CD4-positive, alpha-beta T cell treated with Interleukin-4 for 1 hour (primary cell): ENCODE measurements at regions not wholly inside any gene's neighbourhood (a gene's known extent, or its start where the extent isn't known, plus 50 kb on each side); places are given as distances from the start of the nearest gene placed in this dataset.

Source experiments
- DNase-seq, 2 donors: peaks; one replicate each; pipeline ENCODE4 v3.0.0-alpha.2; 2020 to 2022

DNA sequence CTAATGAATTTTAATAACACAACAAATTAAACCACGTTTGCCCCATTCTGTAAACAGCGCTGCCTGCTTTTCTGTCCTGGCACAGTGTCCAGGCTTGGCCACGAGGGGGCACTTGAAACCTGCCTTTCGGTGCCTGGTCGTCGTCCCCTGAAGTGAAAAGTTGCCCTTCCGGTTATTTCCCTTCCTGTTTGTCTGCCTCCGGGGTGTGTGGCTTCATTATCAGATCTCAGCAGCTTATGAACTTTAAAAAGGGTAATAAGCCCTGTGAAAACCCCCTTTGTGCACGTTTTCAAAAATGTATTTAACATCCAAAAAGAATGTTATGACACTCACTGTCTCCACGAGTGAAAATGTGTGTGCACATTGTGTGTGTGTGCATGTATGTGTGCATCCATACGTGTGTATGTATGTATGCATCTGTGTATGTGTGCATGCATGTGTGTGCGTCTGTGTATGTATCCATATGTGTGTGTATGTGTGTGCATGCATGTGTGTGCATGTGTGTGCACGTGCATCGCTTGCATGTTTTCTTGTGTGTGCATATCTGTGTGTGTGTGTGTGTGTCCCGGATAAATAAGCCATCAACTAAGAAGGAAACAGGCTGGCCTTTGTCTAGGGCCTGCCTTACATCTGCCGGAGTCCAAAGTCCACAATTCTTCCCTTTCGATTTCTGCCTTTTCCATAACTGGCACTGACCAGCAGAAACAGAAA is 358.4 kb downstream of the THBS2 start:
- DNase-seq = peak; percentile 73 to 79

DNA sequence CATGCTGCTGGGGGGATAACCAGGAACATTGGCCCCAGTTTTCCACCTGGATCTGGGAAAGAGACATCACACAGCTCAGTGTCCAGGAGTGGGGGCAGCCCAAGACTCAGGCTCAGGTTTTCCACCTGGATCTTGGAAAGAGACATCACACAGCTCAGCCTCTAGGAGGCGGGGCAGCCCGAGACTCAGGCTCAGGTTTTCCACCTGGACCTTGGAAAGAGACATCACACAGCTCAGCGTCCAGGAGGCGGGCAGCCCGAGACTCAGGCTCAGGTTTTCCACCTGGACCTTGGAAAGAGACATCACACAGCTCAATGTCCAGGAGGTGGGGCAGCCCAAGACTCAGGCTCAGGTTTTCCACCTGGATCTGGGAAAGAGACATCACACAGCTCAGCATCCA is 361.6 kb downstream of the THBS2 start:
- no peak for DNase-seq

DNA sequence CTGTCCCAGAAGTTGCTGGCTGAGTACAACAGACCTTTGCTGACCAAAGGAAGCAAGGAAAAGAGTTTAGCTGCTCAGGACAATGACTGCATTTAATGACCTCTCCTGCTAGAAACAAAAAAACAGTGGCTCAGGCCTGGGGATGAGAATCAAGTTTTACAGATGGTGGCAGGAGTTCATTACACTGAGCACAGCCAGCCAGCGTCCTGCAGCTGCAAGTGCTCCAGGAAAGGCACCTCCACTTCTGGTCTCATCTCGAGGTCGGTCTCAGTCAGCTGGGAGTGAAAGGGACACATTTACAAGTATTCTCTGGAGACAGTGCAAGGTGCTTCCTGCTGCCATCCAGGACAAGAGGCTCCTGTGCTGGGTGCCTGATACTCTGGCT is 362.7 kb downstream of the THBS2 start:
- DNase-seq = no peak

DNA sequence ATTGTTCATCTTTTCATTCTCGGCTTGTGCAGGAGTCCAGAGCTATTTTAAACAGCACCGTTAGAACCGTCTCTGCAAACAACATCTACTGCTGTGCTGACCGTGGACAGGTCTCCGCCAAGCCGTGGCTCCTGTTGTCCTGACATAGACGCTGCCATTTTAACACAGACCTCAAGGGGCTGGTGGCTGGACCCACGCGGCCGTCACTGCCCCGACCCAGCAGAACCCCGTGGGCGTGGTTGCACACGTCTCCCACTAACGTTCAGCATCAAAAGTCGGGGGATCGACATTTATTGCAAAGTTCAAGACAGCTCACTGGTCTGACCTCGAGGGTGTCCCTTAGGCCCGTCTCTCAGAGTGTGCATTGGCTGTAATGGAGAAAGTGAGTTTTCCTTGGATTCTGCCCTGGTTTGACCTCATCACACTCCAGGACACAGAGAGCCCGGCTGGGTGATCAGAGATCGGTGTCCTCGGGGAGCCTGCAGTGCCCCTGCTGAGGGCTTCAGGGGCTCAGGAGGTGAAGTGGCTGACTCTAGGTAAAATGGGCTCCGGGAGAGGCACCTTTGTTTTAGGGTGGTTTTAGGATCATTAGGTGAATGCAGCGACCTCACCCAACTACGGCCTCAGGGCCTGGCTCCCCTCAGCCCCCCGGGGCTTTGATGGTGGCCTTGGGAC is 363.2 kb downstream of the THBS2 start:
- DNase-seq = no peak

DNA sequence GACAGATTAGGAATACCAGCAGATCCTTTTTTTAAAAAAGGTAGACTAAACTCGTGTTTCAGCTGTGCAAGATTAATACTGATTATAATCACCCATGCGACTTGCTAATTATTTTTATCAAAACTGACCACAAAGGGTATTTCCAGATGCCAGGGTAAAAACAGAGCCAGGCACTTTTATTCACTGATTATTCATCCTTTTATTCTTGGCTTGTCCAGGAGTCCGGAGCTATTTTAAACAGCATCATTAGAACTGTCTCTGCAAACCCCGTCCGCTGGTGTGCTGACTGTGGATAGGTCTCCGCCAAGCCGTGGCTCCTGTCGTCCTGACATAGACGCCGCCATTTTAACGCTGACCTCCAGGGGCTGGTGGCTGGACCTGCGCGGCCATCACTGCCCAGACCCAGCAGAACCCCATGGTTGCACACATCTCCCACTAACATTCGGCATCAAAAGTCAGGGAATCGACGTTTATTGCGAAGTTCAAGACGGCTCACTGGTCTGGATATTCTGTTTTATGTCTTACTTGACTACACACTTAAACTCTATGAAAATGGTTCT is 364.8 kb downstream of the THBS2 start:
- DNase-seq = no peak

DNA sequence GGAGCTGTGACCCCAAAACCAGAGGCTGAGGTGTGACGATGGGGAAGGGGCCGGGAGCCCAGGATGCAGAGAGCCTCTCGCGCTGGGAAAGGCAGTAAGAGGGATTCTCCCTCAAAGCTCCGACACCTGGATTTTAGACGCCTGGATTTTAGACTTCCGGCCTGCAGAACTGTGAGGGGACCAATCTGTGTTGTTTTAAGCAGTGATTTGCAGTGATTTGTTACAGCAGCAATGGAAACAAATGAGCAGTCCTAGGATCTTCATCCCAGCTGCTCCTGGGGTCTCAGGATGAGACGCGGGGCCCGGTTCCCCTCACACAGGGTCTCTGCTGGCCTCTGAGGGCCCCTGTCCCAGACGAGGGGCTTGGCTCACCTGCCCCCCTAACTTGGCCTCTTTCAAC is 365.5 kb downstream of the THBS2 start:
- no peak for DNase-seq

DNA sequence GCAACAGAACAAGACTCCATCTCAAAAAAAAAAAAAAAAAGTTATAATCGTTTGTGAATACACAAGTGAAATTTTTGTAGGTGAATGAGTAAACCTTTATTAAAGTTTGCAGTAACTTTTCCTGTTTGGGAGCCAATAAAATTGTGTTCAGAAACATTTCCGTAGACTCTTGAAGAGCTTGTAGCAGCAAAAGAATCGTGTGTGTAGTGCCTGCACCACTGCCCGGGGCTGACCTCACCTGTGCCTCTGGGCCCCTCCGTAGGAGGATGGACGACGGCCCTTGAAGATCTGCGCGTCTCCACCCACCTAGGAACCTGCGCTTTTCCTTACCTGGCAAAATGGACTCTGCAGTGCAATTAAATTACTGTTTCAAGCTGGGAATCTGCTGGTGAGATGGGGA is 366.0 kb downstream of the THBS2 start:
- no peak for DNase-seq

GRCh38 chr6:168886964-168887363 is 366.7 kb downstream of the THBS2 start:
- no peak for DNase-seq

DNA sequence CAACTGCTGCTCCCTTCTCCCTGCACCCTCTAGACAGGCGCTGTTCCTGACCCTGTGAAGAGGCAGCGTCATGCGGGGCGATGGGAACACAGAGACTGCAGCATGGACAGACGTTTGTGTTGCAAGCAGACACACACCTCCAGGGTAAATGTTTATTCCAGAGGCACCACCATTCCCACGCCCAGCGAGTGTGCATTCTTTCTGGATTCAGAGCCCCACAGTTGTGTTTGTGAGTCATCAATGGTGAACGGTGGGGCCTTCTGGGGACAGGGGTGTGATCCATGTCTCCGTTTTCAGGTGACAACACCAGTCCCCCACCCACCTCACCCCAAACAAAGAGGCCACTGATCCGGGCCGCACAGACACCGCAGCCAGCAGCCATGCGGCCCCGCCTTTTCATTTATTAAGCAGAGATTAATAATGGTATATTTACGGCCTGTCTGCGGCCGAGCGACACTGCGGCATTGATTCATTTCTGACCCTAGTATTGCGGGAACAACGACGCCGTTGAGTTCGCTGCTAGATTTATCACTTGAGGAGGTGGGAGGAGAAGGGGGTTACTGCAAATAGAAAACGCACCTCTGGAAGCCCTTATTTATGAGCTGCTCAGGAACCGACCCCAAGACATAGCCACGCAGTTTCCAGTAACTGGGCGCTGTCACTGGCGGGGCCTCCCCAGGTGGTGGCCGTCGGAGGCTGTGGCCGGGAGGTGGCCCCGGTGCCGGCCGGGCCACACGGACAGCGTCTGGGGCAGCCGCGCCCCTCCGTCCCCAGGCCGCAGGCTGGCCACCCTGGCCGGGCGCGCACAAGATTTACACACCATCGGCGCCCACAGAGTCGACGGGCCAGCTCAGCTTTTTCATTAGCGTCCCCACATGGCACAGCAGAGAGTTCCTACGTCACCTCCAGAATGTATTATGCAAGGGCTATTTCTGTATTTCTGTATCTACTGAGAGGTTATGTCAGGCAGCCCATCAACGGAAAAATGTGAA is 367.6 kb downstream of the THBS2 start:
- no peak for DNase-seq

DNA sequence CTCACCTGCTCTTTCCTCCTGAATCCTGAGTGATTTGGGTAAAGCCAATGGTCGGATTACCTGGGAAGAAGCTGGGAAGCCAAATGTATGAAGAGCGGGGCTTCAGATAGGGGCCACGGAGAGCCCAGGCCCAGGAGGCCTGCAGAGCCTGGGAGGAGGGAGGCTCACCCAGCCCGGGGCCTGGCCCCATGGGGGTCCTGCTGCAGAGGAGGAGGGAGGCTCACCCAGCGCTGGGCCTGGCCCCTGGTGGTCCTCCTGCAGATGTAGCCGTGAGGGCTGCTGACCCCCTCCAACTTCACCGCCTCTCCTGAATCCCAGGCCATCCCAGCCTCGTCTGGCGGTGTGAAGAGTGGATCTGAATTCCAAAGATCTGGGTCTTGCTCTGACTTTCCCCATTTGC is 368.4 kb downstream of the THBS2 start:
- no peak for DNase-seq

DNA sequence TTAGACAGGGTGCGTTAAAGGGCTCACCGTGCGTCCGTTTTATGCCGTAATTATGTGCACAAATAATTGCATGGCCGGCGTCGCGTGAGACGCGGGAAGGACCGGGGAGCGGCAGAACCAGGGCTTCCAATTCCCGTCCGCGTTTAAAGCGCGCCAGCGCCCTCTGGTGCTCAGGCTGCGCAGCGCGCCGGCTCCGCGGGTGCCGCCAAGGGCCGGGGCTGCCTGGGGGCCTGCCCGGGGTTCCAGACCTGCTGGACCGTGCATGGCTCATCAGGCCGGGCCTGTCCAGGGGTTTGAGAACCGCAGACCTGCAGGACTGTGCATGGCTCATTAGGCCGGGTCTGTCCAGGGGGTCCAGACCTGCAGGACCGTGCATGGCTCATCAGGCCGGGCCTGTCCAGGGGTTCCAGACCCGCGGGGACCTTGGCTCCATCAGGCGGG is 369.0 kb downstream of the THBS2 start:
- peak; percentile 68 to 75 for DNase-seq

DNA sequence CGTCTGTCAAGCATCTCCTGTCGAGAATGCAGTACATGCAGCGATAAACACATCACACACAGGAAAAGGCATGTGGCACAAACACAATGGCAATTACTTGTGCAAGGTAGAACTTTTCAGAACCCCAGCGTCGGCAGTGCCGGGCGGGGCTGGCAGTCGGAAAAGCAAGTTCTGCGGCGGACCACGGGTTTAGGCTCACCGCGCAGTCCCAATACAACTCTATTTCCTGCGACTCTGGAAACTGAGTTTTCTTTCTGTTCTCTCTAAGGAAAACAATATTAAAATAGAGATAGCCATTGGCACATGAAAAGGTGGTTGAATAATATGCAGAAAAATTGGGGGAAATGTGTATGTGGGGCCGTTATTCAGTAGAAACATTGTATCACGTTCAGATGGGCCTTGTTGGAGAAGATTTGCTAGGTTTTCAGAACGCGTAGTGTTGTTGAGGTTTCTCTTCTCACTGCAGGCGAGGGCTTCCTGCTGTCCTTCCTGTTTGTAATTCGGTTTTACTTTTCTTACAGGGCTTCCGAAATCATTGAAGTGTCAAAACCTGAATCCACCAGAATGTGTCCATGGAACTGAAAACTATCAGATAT is 369.5 kb downstream of the THBS2 start:
- DNase-seq = peak in 1 of 2 donors; percentile 7

DNA sequence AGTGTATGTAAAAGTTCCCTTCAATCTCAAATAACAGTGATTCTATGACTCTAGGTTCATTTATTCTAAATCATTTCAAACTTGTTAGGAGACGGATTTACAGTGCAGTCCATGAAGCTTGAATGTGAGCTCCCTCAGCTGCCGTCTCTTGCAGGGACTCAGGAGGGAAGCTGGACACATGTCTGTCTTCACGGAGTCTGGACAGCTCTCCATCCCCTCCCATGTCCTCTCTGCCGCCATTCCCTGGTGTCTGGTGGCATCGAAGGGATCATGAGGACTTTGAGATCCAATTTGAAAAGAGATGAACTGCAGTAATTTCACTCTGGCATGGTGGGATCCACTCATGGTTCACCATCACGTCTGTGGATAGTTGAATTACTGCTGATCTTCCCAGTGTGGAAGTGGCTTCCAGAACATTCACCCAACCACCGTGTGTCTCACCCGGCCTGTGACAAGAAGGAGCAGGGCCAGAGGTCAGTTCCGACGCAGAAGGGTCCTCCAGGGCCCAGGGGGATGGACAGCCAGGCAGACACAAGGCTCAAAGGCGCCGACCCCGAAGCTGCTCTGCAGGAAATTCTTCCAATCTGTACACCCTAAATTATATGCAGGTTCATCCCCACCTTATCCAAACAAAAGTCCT is 370.1 kb downstream of the THBS2 start:
- DNase-seq = no peak

- no peak for DNase-seq
These were observed 373.4 kb downstream of the THBS2 start for GRCh38 chr6:168880271-168880670.

DNA sequence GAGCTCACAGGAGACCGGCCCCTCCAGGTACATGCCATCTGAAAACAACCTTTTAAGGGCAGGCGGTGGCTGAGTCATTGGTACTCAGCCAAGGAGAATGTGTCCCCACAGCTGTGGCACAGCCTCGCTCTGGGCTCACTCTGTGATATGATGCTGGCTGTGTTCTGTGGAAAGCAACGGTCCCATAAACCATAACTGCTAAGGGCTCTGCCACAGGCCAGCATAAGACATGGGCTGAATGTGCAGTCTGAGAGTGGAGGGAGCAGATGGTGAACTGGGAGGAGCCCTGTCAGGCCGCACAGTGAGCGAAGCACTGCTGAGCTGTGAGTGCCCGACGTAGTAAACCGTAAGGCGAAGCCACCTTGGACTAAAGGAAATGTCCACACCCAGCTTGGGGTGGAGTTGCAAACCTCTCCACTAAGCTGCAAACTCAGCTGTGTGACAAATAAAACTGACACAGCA is 375.8 kb downstream of the THBS2 start:
- DNase-seq = peak; percentile 23

DNA sequence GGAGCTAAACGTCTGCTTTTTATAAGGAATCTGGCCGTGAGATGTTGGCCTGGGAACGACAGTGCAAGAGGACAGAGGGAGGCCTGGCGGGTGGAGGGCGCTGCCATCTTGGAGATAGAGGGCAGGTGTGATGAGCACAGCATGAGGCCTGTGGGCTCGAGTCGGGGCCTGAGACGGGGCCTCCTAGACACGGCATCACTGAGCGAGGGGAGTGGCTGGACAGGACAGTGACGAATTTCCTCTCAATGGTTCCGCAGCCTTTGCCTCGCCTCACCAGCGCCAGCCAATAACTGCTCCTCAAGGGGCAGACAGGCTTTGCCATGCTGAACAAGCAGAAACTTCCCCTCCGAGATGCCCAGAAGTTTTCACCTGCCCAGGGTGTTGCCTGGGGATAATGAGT is 376.7 kb downstream of the THBS2 start:
- no peak for DNase-seq

- no peak for DNase-seq
These were observed 377.7 kb downstream of the THBS2 start for GRCh38 chr6:168875811-168876576.

DNA sequence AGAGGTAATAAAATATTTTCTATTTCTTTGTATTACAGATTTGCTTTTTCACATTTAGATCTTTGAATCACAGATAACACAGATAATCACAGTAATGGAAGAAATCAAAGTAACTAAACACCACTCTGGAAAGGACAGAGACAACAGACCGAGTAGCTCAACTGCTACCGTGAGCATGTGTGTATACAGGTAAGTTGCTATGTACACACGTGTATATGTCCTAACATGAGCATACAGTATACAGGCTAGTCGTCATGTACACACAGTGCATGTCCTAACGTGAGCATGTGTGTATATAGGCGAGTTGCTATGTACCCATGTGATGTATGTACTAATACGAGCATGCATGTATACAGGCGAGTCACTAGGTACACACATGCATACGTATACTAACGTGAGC is 379.0 kb downstream of the THBS2 start:
- DNase-seq = no peak

DNA sequence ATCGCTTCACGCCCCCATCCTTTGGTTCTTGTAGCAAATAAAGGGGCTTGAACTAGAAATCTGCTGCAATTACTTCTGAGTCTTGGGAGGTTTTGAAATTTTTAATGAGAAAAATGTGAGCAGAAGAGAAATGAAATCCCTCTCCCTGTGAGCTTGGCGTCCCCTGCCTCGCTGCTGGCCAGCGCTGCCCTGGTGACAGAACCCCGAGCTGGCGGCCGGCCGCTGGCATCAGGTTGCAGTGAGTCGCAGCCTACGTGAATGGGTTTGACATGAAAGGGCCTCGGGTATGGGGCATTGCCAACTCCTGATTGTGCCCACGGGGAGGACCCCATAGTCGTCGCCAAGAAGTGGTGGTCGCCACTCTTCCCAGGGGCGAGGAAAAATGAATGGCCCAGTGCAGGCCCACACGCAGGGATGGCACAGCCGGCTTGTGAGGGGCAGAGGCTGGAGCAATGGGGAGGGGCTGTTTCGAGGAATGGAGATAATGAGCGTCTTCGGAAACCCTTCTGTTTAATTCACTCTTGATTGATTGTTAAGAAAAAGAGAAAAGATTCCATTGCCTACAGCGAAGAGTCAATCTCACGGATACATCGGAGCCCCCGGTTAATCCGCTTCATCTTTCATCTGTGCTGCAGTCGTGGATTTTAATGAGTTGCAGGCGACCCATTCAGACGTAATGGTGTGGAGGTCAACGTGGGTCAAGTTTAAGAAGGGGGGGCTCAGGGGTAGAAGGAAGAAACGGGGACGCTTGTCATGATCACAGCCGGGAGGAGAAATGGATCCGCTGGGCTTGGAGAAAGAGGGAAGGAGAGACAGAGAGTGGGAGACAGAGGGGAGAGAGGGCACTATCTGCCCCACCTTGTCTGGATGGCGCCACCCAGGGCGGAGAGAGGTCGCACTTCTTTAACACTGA is 380.1 kb downstream of the THBS2 start:
- no peak for DNase-seq

- DNase-seq = no peak
These were observed 381.9 kb downstream of the THBS2 start for GRCh38 chr6:168871642-168872315.
